NCI-H1436 treated with DMSO at 0.1 percent for 48 hours (cell line): ENCODE measurements at regions not wholly inside any gene's neighbourhood (a gene's known extent, or its start where the extent isn't known, plus 50 kb on each side); places are given as distances from the start of the nearest gene placed in this dataset.
"Not testable (repeated sequence)": the region's sequence is repeated elsewhere in the genome, so short reads cannot be mapped to it uniquely, and the experiment has no call there.

ENCODE experiments used
- DNase-seq: peaks from one replicate; lab custom pipeline; 2025; lab: John Stamatoyannopoulos, UW

- no peak for DNase-seq
These were observed 754.8 kb upstream of the FRG1 start for GRCh38 chr4:189185810-189186432.

GRCh38 chr4:189187531-189188052 is 753.1 kb upstream of the FRG1 start:
- no peak for DNase-seq

- no peak for DNase-seq
These were observed 742.0 kb upstream of the FRG1 start for GRCh38 chr4:189198624-189199023.

- DNase-seq = peak; percentile 1
These were observed 740.3 kb upstream of the FRG1 start for GRCh38 chr4:189200353-189200752.

GRCh38 chr4:189202182-189202868 is 738.3 kb upstream of the FRG1 start:
- DNase-seq = peak; percentile 36

GRCh38 chr4:189202869-189203271 is 737.8 kb upstream of the FRG1 start:
- DNase-seq = no peak

- DNase-seq = no peak
These were observed 736.1 kb upstream of the FRG1 start for GRCh38 chr4:189204616-189205015.

GRCh38 chr4:189206953-189207352 is 733.7 kb upstream of the FRG1 start:
- no peak for DNase-seq

- DNase-seq = no peak
These were observed 732.8 kb upstream of the FRG1 start for GRCh38 chr4:189207872-189208271.

GRCh38 chr4:189215574-189215973 is 725.1 kb upstream of the FRG1 start:
- no peak for DNase-seq

GRCh38 chr4:189221691-189222090 is 719.0 kb upstream of the FRG1 start:
- no peak for DNase-seq

GRCh38 chr4:189228726-189229125 is 711.9 kb upstream of the FRG1 start:
- DNase-seq = no peak

- DNase-seq = no peak
These were observed 708.4 kb upstream of the FRG1 start for GRCh38 chr4:189232274-189232673.

- DNase-seq = not testable (repeated sequence)
These were observed 706.9 kb upstream of the FRG1 start for GRCh38 chr4:189233754-189234153.

GRCh38 chr4:189234948-189235347 is 705.7 kb upstream of the FRG1 start:
- not testable (repeated sequence) for DNase-seq

GRCh38 chr4:189235599-189235998 is 705.1 kb upstream of the FRG1 start:
- no peak for DNase-seq

- DNase-seq = not testable (repeated sequence)
These were observed 704.4 kb upstream of the FRG1 start for GRCh38 chr4:189236321-189236720.

GRCh38 chr4:189237340-189237739 is 703.3 kb upstream of the FRG1 start:
- no peak for DNase-seq

- DNase-seq = no peak
These were observed 685.0 kb upstream of the FRG1 start for GRCh38 chr4:189255636-189256035.

- no peak for DNase-seq
These were observed 679.2 kb upstream of the FRG1 start for GRCh38 chr4:189261475-189261874.

GRCh38 chr4:189265515-189265914 is 675.2 kb upstream of the FRG1 start:
- no peak for DNase-seq

GRCh38 chr4:189267312-189267965 is 673.2 kb upstream of the FRG1 start:
- no peak for DNase-seq

- no peak for DNase-seq
These were observed 662.0 kb upstream of the FRG1 start for GRCh38 chr4:189278597-189279165.
